Chondrocyte (in vitro differentiated cells): ENCODE measurements at regions not wholly inside any gene's neighbourhood (a gene's known extent, or its start where the extent isn't known, plus 50 kb on each side); places are given as distances from the start of the nearest gene placed in this dataset.
"Not testable (repeated sequence)": the region's sequence is repeated elsewhere in the genome, so short reads cannot be mapped to it uniquely, and the experiment has no call there.

ENCODE experiments used
- DNase-seq: peaks from one replicate; pipeline ENCODE4 v3.0.0; 2021; ENCODE audit warnings: mixed read lengths, low spot score
- H3K27ac Mint-ChIP-seq: one replicate; pipeline ENCODE4 v1.8.0; 2021; ENCODE audit warnings: mild to moderate bottlenecking, moderate library complexity, mixed read lengths; ENCODE audit not compliant: unreplicated experiment
- H3K27me3 Mint-ChIP-seq: 2 replicates; pipeline ENCODE4 v1.8.0; 2021; ENCODE audit warnings: low read depth, mixed read lengths
- H3K36me3 Mint-ChIP-seq: 2 replicates; pipeline ENCODE4 v1.8.0; 2021; ENCODE audit warnings: low read depth, mixed read lengths
- H3K4me1 Mint-ChIP-seq: 2 replicates; pipeline ENCODE4 v1.8.0; 2021; ENCODE audit warnings: low read depth, mild to moderate bottlenecking, mixed read lengths
- H3K4me3 Mint-ChIP-seq: one replicate; pipeline ENCODE4 v1.8.0; 2021; ENCODE audit warnings: mild to moderate bottlenecking, moderate library complexity, mixed read lengths; ENCODE audit not compliant: unreplicated experiment
- H3K9me3 Mint-ChIP-seq: 2 replicates; pipeline ENCODE4 v1.8.0; 2021; ENCODE audit warnings: low read depth, mixed read lengths
- TF ChIP-seq, protein P1 (sequence below): fragments of 200-600 bp; sonication (generic); IDR thresholded peaks from 2 replicates; pipeline ENCODE4 v1.5.0; 2021; ENCODE audit warnings: antibody characterized with exemption, mild to moderate bottlenecking, moderate library complexity

DNA sequence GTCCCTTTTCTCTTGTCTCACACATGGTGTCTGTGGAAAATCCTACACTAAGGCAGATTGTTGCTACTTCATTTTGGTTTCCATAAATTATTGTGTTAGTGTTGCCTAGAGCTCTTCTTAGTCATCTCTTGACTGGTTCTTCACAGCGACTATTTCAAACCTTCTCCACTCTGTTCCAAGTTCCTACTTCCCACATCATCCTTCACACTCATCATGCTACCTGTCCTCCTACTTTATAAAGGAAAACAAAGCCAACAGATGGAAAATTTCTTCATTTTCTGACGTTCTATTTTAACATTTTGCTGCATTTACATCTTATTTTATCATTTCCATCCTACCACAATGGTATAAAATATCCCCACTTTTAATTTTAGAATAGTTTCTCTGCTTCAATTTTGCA lies 614.1 kb downstream of the LMO7 start:
- H3K27ac Mint-ChIP-seq, result no peak overlapping the region
- DNase-seq, result no peak
- H3K27me3 Mint-ChIP-seq, result peaks cover 38% of the 10 kb centered on the region
- no peaks in the 10 kb centered on the region for H3K36me3 Mint-ChIP-seq
- no peaks in the 10 kb centered on the region for H3K4me1 Mint-ChIP-seq
- H3K9me3 Mint-ChIP-seq, result peaks cover 12% of the 10 kb centered on the region
- H3K4me3 Mint-ChIP-seq, result no peak overlapping the region
- TF ChIP-seq, protein P1, sequence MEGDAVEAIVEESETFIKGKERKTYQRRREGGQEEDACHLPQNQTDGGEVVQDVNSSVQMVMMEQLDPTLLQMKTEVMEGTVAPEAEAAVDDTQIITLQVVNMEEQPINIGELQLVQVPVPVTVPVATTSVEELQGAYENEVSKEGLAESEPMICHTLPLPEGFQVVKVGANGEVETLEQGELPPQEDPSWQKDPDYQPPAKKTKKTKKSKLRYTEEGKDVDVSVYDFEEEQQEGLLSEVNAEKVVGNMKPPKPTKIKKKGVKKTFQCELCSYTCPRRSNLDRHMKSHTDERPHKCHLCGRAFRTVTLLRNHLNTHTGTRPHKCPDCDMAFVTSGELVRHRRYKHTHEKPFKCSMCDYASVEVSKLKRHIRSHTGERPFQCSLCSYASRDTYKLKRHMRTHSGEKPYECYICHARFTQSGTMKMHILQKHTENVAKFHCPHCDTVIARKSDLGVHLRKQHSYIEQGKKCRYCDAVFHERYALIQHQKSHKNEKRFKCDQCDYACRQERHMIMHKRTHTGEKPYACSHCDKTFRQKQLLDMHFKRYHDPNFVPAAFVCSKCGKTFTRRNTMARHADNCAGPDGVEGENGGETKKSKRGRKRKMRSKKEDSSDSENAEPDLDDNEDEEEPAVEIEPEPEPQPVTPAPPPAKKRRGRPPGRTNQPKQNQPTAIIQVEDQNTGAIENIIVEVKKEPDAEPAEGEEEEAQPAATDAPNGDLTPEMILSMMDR, result no peak

DNA sequence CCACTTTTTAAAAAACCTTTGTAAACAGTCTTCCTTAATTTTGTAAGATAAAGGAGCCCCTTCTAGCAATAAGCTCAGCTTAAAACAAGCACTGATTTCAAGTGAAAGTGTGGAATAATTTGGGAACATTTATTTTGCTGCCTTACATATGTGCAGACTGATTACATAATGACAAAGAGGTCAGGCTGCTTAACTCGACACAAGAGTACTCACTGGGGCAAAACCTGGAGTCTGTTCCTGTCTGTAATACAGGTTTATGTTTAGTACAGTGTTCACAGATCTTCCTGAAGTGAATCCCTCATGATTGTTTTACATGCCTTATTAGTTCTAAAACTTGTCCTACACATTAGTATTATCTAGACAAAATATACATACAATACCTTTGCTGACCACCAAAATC lies 609.8 kb downstream of the LMO7 start:
- Mint-ChIP-seq H3K27me3 (peaks cover 46% of the 10 kb centered on the region), H3K27ac (no peak overlapping the region), H3K9me3 (peaks cover 8% of the 10 kb centered on the region), H3K4me1 (no peaks in the 10 kb centered on the region), H3K36me3 (no peaks in the 10 kb centered on the region), H3K4me3 (no peak overlapping the region)
- TF ChIP-seq, protein P1, result no peak
- no peak for DNase-seq

DNA sequence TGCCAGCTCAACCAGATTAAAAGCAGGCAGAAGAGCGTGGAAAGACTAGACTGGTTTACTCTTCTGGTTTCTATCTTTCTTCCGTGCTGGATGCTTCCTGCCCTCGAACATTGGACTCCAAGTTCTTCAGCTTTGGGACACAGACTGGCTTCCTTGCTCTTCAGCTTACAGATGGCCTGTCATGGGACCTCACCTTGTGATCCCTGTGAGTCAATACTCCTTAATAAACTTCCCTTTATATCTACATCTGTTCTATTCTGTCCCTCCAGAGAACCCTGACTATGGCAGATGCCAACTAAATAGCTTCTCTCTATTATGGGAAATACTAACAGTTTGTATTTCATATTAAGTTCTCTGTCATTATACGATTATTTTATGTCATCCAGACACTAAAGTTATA lies 609.1 kb downstream of the LMO7 start:
- Mint-ChIP-seq H3K4me1 (no peaks in the 10 kb centered on the region), H3K9me3 (peaks cover 9% of the 10 kb centered on the region), H3K4me3 (no peak overlapping the region), H3K27me3 (peaks cover 43% of the 10 kb centered on the region), H3K27ac (no peak overlapping the region), H3K36me3 (no peaks in the 10 kb centered on the region)
- TF ChIP-seq, protein P1, result no peak
- no peak for DNase-seq

DNA sequence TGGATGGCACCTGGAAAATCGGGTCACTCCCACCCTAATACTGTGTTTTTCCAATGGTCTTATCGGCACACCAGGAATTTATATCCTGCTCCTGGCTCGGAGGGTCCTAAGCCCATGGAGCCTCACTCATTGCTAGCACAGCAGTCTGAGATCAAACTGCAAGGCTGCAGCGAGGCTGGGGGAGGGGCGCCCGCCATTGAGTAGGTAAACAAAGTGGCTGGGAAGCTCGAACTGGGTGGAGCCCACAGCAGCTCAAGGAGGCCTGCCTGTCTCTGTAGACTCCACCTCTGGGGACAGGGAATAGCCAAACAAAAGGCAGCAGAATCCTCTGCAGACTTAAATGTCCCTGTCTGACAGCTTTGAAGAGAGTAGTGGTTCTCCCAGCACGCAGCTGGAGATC lies 607.0 kb downstream of the LMO7 start:
- H3K4me3 Mint-ChIP-seq, DNase-seq, H3K9me3 Mint-ChIP-seq, H3K36me3 Mint-ChIP-seq, H3K4me1 Mint-ChIP-seq, H3K27ac Mint-ChIP-seq: not testable (repeated sequence)
- H3K27me3 Mint-ChIP-seq, result peaks cover 31% of the 10 kb centered on the region

DNA sequence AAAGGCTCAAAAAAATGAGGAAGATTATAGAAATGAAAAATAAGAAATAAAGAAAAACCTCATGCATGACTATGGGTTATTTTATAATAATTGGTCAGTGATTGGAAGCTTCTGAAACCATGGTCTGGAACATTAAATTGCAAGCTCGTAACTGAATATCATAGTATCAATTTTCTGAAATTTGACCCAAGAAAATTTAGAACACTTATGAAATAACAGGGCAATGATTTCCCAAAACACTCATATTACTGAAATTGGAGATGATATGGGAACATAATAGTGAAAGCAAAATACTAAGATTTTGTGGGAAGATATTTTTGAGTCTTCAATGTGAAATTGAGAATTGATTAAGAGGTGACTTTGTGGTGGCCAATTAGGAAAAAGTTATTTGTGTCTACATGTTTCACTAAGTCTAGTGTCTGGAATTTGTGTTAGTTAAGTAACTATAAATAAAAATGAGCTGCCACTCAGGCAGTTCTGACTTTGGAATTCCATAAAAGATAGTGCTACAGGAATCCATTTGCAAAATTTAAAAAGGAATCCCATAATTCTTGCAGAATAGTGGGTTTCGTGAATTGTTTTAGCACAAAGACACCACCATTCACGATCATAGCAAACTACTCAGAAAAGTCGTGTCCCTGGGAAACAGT lies 603.0 kb downstream of the LMO7 start:
- Mint-ChIP-seq H3K27me3 (peaks cover 35% of the 10 kb centered on the region), H3K9me3 (peaks cover 5% of the 10 kb centered on the region)

More for the DNA sequence above, 603.0 kb downstream of the LMO7 start:
- H3K4me1 Mint-ChIP-seq, result peaks cover 4% of the 10 kb centered on the region
- H3K27ac Mint-ChIP-seq, result no peak overlapping the region
- DNase-seq, result no peak
- TF ChIP-seq, protein P1, result no peak
- H3K36me3 Mint-ChIP-seq, result no peaks in the 10 kb centered on the region
- H3K4me3 Mint-ChIP-seq, result no peak overlapping the region
